Activated naive CD4-positive, alpha-beta T cell treated with anti-CD3 and anti-CD28 coated beads, Interleukin-2, amount 10 ng/mL, durations not matched to agents 7 days and 5 days (primary cell): ENCODE measurements at regions not wholly inside any gene's neighbourhood (a gene's known extent, or its start where the extent isn't known, plus 50 kb on each side); places are given as distances from the start of the nearest gene placed in this dataset.
"Not testable (repeated sequence)": the region's sequence is repeated elsewhere in the genome, so short reads cannot be mapped to it uniquely, and the experiment has no call there.

Experiments
- CTCF ChIA-PET: fragments of 350-600 bp; sonication (Branson Sonifier 250); formaldehyde crosslinking; loops from one replicate; lab custom pipeline; 2021; ENCODE audit warnings: antibody characterized with exemption; lab: Charles Lee
- DNase-seq: peaks from one replicate; pipeline ENCODE4 v3.0.0-alpha.2; 2020
- H3K27ac Mint-ChIP-seq: one replicate; pipeline ENCODE4 v1.8.0; 2021; ENCODE audit warnings: mild to moderate bottlenecking, moderate library complexity, mixed read lengths
- H3K27me3 Mint-ChIP-seq: one replicate; pipeline ENCODE4 v1.8.0; 2021; ENCODE audit warnings: mild to moderate bottlenecking, mixed read lengths
- H3K36me3 Mint-ChIP-seq: one replicate; pipeline ENCODE4 v1.8.0; 2021; ENCODE audit warnings: mixed read lengths
- H3K4me1 Mint-ChIP-seq: one replicate; pipeline ENCODE4 v1.8.0; 2021; ENCODE audit warnings: mixed read lengths
- H3K4me3 Mint-ChIP-seq: one replicate; pipeline ENCODE4 v1.8.0; 2021; ENCODE audit warnings: mild to moderate bottlenecking, moderate library complexity, mixed read lengths
- H3K9me3 Mint-ChIP-seq: one replicate; pipeline ENCODE4 v1.8.0; 2021; ENCODE audit warnings: mixed read lengths

- CTCF ChIA-PET, H3K9me3 Mint-ChIP-seq, DNase-seq, H3K36me3 Mint-ChIP-seq, H3K27me3 Mint-ChIP-seq, H3K4me3 Mint-ChIP-seq, H3K27ac Mint-ChIP-seq, H3K4me1 Mint-ChIP-seq: not testable (repeated sequence)
These were observed 676.4 kb upstream of the ZNF337 start for GRCh38 chr20:26373066-26373465.

- peaks cover 32% of the 10 kb centered on the region for H3K9me3 Mint-ChIP-seq
- H3K27ac Mint-ChIP-seq = no peak overlapping the region
- no peak for DNase-seq
- no peaks in the 10 kb centered on the region for H3K27me3 Mint-ChIP-seq
- CTCF ChIA-PET = no interaction called here
- peaks cover 9% of the 10 kb centered on the region for H3K4me1 Mint-ChIP-seq
- peaks cover 12% of the 10 kb centered on the region for H3K36me3 Mint-ChIP-seq
- no peak overlapping the region for H3K4me3 Mint-ChIP-seq
These were observed 657.9 kb upstream of the ZNF337 start for GRCh38 chr20:26354511-26354910.

DNA sequence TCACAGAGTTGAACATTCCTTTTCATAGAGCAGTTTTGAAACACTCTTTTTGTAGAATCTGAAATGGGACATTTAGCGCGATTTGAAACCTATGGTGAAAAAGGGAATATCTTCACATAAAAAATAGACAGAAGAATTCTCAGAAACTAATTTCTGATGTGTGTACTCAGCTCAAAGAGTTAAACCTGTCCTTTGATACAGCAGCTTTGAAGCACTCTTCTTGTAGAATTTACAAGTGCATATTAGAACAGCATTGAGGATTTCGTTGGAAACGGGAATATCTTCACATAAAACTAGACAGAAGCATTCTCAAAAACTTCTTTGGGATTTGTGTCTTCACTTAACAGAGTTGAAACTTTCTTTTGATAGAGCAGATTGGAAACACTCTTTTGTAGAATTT, 650.7 kb upstream of the ZNF337 start:
- no peaks in the 10 kb centered on the region for H3K27me3 Mint-ChIP-seq
- H3K4me3 Mint-ChIP-seq = no peak overlapping the region
- H3K4me1 Mint-ChIP-seq = peaks cover 22% of the 10 kb centered on the region
- H3K36me3 Mint-ChIP-seq = peaks cover 39% of the 10 kb centered on the region
- peaks cover 57% of the 10 kb centered on the region for H3K9me3 Mint-ChIP-seq
- no peak overlapping the region for H3K27ac Mint-ChIP-seq
- CTCF ChIA-PET = no interaction called here
- no peak for DNase-seq

GRCh38 chr20:26340460-26341065, 643.9 kb upstream of the ZNF337 start:
- peaks cover 65% of the 10 kb centered on the region for H3K36me3 Mint-ChIP-seq
- peaks cover 55% of the 10 kb centered on the region for H3K9me3 Mint-ChIP-seq
- CTCF ChIA-PET, H3K27me3 Mint-ChIP-seq, DNase-seq, H3K4me3 Mint-ChIP-seq: not testable (repeated sequence)
- peaks cover 57% of the 10 kb centered on the region for H3K4me1 Mint-ChIP-seq
- peak overlapping the region; percentile 85 for H3K27ac Mint-ChIP-seq

GRCh38 chr20:26324177-26324576, 627.5 kb upstream of the ZNF337 start:
- CTCF ChIA-PET = no interaction called here
- Mint-ChIP-seq H3K4me3 (no peak overlapping the region), H3K27me3 (no peaks in the 10 kb centered on the region), H3K27ac (peak overlapping the region; percentile 81), H3K9me3 (peaks cover 60% of the 10 kb centered on the region), H3K4me1 (peaks cover 45% of the 10 kb centered on the region), H3K36me3 (peaks cover 48% of the 10 kb centered on the region)
- no peak for DNase-seq

GRCh38 chr20:26315054-26315453, 618.4 kb upstream of the ZNF337 start:
- Mint-ChIP-seq H3K4me1 (peaks cover 39% of the 10 kb centered on the region), H3K9me3 (peaks cover 42% of the 10 kb centered on the region), H3K4me3 (no peak overlapping the region), H3K36me3 (peaks cover 47% of the 10 kb centered on the region), H3K27ac (peak overlapping the region; percentile 83), H3K27me3 (no peaks in the 10 kb centered on the region)
- CTCF ChIA-PET = no interaction called here
- DNase-seq = no peak

GRCh38 chr20:26309720-26310119, 613.1 kb upstream of the ZNF337 start:
- H3K4me1 Mint-ChIP-seq = peaks cover 78% of the 10 kb centered on the region
- peak overlapping the region; percentile 37 for H3K4me3 Mint-ChIP-seq
- H3K9me3 Mint-ChIP-seq = peaks cover 61% of the 10 kb centered on the region
- H3K27me3 Mint-ChIP-seq, DNase-seq, CTCF ChIA-PET: not testable (repeated sequence)
- H3K36me3 Mint-ChIP-seq = peaks cover 78% of the 10 kb centered on the region
- peak overlapping the region; percentile 95 for H3K27ac Mint-ChIP-seq

DNA sequence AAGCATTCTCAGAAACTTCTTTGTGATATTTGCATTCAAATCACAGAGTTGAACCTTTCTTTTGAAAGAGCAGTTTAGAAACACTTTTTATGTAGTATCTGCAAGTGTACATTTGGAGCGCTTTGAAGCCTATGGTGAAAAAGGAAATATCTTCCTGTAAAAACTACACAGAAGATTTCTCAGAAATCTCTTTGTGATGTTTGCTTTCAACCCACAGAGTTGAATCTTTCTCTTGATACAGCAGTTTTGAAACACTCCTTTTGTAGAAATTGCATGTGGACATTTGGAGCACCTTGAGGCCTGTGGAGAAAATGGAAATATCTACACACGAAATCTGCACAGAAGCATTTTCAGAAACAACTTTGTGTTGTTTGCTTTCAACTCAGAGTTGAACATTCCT, 612.3 kb upstream of the ZNF337 start:
- Mint-ChIP-seq H3K36me3 (peaks cover 75% of the 10 kb centered on the region), H3K4me3 (peak overlapping the region; percentile 37), H3K27ac (peak overlapping the region; percentile 95), H3K27me3 (no peaks in the 10 kb centered on the region), H3K9me3 (peaks cover 61% of the 10 kb centered on the region), H3K4me1 (peaks cover 74% of the 10 kb centered on the region)
- CTCF ChIA-PET = no interaction called here
- no peak for DNase-seq

DNA sequence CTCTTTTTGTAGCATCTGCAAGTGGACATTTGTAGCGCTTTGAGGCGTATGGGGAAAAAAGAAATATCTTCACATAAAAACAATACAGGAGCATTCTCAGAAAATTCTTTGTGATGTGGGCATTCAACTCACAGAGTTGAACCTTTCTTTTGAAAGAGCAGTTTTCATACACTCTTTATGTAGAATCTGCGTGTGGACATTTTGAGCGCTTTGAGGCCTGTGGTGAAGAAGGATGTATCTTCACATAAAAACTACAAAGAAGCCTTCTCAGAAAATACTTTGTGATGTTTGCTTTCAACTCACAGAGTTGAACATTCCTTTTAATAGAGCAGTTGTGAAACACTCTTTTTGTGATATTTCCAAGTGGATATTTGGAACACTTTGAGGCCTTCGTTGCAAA, 598.4 kb upstream of the ZNF337 start:
- H3K4me3 Mint-ChIP-seq = no peak overlapping the region
- H3K27me3 Mint-ChIP-seq = no peaks in the 10 kb centered on the region
- peaks cover 75% of the 10 kb centered on the region for H3K36me3 Mint-ChIP-seq
- H3K4me1 Mint-ChIP-seq = peaks cover 49% of the 10 kb centered on the region
- no peak for DNase-seq
- H3K27ac Mint-ChIP-seq = no peak overlapping the region
- CTCF ChIA-PET = no interaction called here
- peaks cover 48% of the 10 kb centered on the region for H3K9me3 Mint-ChIP-seq

DNA sequence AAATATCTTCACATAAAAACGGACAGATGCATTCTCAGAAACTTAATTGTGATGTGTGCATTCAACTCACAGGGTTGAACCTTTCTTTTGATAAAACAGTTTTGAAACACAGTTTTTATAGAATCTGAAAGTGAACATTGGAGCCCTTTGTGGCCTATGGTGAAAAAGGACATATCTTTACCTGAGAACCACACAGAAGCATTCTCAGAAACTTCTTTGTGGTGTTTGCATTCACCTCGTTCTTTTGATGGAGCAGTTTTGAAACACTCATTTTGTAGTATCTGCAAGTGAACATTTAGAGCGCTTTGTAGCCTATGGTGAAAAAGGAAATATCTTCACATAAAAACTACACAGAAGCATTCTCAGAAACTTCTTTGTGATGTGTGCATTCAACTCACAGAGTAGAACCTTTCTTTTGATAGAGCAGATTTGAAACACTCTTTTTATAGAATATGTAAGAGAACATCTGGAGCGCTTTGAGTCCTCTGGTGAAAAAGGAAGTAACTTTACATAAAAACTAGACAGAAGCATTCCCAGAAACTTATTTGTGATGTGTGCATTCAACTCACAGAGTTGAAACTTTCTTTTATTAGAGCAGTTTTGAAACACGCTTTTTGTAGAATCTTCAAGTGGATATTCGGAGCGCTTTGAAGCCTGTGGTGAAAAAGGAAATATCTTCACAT, 591.9 kb upstream of the ZNF337 start:
- H3K27me3 Mint-ChIP-seq, CTCF ChIA-PET, DNase-seq: not testable (repeated sequence)
- Mint-ChIP-seq H3K4me1 (peaks cover 77% of the 10 kb centered on the region), H3K4me3 (peak overlapping the region; percentile 15), H3K36me3 (peaks cover 76% of the 10 kb centered on the region), H3K27ac (peak overlapping the region; percentile 90), H3K9me3 (peaks cover 52% of the 10 kb centered on the region)

DNA sequence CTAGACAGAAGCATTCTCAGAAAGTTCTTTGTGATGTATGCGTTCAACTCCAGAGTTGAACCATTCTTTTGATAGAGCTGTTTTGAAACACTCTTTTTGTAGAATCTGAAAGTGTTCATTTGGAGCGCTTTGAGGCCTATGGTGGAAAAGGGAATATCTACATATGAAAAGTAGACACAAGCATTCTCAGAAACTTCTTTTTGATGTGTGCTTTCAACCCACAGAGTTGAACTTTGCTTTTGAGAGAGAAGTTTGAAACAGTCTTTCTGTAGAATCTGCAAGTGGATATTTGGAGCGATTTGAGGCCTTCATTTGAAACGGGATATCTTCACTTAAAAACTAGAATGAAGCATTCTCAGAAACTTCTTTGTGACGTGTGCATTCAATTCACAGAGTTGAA, 582.6 kb upstream of the ZNF337 start:
- no peak overlapping the region for H3K4me3 Mint-ChIP-seq
- DNase-seq = no peak
- peaks cover 72% of the 10 kb centered on the region for H3K9me3 Mint-ChIP-seq
- peak overlapping the region; percentile 85 for H3K27ac Mint-ChIP-seq
- H3K27me3 Mint-ChIP-seq = no peaks in the 10 kb centered on the region
- H3K4me1 Mint-ChIP-seq = peaks cover 61% of the 10 kb centered on the region
- H3K36me3 Mint-ChIP-seq = peaks cover 64% of the 10 kb centered on the region
- CTCF ChIA-PET = no interaction called here

GRCh38 chr20:26277339-26277738, 580.7 kb upstream of the ZNF337 start:
- H3K9me3 Mint-ChIP-seq = peaks cover 59% of the 10 kb centered on the region
- CTCF ChIA-PET = no interaction called here
- H3K4me3 Mint-ChIP-seq = no peak overlapping the region
- peaks cover 47% of the 10 kb centered on the region for H3K36me3 Mint-ChIP-seq
- DNase-seq = no peak
- H3K27ac Mint-ChIP-seq = no peak overlapping the region
- peaks cover 45% of the 10 kb centered on the region for H3K4me1 Mint-ChIP-seq
- no peaks in the 10 kb centered on the region for H3K27me3 Mint-ChIP-seq

GRCh38 chr20:26276554-26277210, 580.0 kb upstream of the ZNF337 start:
- H3K4me3 Mint-ChIP-seq = no peak overlapping the region
- peaks cover 41% of the 10 kb centered on the region for H3K36me3 Mint-ChIP-seq
- peaks cover 38% of the 10 kb centered on the region for H3K4me1 Mint-ChIP-seq
- peaks cover 55% of the 10 kb centered on the region for H3K9me3 Mint-ChIP-seq
- H3K27ac Mint-ChIP-seq = peak overlapping the region; percentile 49
- no peaks in the 10 kb centered on the region for H3K27me3 Mint-ChIP-seq
- DNase-seq = no peak
- CTCF ChIA-PET = no interaction called here

DNA sequence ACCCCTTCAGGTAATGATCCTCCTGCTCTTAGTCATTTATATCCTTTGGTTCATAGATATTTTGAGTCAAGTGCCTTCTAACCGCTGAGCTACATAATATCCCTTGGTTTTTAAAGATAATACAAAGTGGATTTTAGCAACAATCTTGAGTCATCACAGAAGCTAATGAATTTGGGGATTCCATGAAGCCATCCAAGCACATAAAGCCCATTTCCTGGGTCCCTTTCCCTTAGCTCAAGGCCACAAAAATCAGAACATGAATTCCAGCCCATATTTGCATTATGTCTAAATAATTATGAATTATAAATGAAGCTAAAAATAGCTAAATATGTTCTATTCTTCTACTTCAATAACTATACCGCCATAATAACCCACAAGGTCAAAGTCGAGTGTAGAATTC, 572.1 kb upstream of the ZNF337 start:
- H3K4me1 Mint-ChIP-seq, H3K27me3 Mint-ChIP-seq, H3K36me3 Mint-ChIP-seq, CTCF ChIA-PET, H3K27ac Mint-ChIP-seq, DNase-seq, H3K4me3 Mint-ChIP-seq: not testable (repeated sequence)
- H3K9me3 Mint-ChIP-seq = peaks cover 10% of the 10 kb centered on the region

GRCh38 chr20:26260925-26261324, 564.3 kb upstream of the ZNF337 start:
- H3K36me3 Mint-ChIP-seq, CTCF ChIA-PET, H3K4me3 Mint-ChIP-seq, H3K9me3 Mint-ChIP-seq, H3K27me3 Mint-ChIP-seq, H3K27ac Mint-ChIP-seq, H3K4me1 Mint-ChIP-seq, DNase-seq: not testable (repeated sequence)
